IMR-90 (cell line): ENCODE measurements at regions not wholly inside any gene's neighbourhood (a gene's known extent, or its start where the extent isn't known, plus 50 kb on each side); places are given as distances from the start of the nearest gene placed in this dataset.

Source experiments
- ATAC-seq: fragments of 200-7000 bp; cut with Tn5 transposase; 2 replicates; pipeline ENCODE4 v1.9.1; 2020; ENCODE audit warnings: low read depth, mild to moderate bottlenecking, moderate library complexity
- BruUV-seq: library from RNA; stranded (reverse); fragments of 400-500 nt; replicated peaks from 2 replicates; lab custom pipeline; 2021; lab: Mats Ljungman, UMichigan
- CTCF ChIA-PET: fragments of 300-600 bp; formaldehyde crosslinking; extraction: SDS; loops from one replicate; lab custom pipeline; 2021; ENCODE audit warnings: antibody characterized with exemption; lab: Yijun Ruan, JAX
- POLR2A ChIA-PET: fragments of 300-600 bp; sonication (Branson Sonifier 250); formaldehyde crosslinking; loops from one replicate; lab custom pipeline; 2022; ENCODE audit warnings: antibody characterized with exemption; ENCODE audit not compliant: unreplicated experiment; lab: Charles Lee
- DNase-seq: peaks from one replicate; pipeline ENCODE4 v3.0.0; 2013
- H2AFZ ChIP-seq: replicated peaks from 2 replicates; pipeline ENCODE3; 2013; ENCODE audit warnings: low read length, mild to moderate bottlenecking; ENCODE audit not compliant: poor library complexity
- H2AK5ac ChIP-seq: 2 replicates; pipeline ENCODE4 v1.6.1; 2013; ENCODE audit warnings: low read depth, low read length, inconsistent platforms
- H2AK9ac ChIP-seq: replicated peaks from 2 replicates; pipeline ENCODE3; 2013; ENCODE audit warnings: mild to moderate bottlenecking, low read depth, low read length, moderate library complexity; ENCODE audit not compliant: poor library complexity
- H2BK120ac ChIP-seq: 2 replicates; pipeline ENCODE4 v1.6.1; 2013; ENCODE audit warnings: low read depth, low read length, inconsistent platforms
- H2BK15ac ChIP-seq: 3 replicates; pipeline ENCODE4 v1.6.1; 2013; ENCODE audit warnings: low read depth, low read length, inconsistent platforms
- H2BK20ac ChIP-seq: 2 replicates; pipeline ENCODE4 v1.6.1; 2013; ENCODE audit warnings: low read depth, mild to moderate bottlenecking, inconsistent platforms, low read length, moderate library complexity
- H2BK5ac ChIP-seq: 2 replicates; pipeline ENCODE4 v1.6.1; 2013; ENCODE audit warnings: mild to moderate bottlenecking, low read depth, low read length, inconsistent platforms; ENCODE audit not compliant: poor library complexity, severe bottlenecking
- H3K14ac ChIP-seq: replicated peaks from 2 replicates; pipeline ENCODE4 v1.6.1; 2013; ENCODE audit warnings: low read depth, low read length, inconsistent platforms
- H3K18ac ChIP-seq: 2 replicates; pipeline ENCODE4 v1.6.1; 2013; ENCODE audit warnings: low read depth, low read length, control low read depth
- H3K23ac ChIP-seq: 2 replicates; pipeline ENCODE4 v1.6.1; 2013; ENCODE audit warnings: low read depth, low read length, inconsistent platforms
- H3K27ac ChIP-seq: 2 replicates; pipeline ENCODE4 v1.5.1; 2013; ENCODE audit warnings: mild to moderate bottlenecking, control low read depth, low read length; ENCODE audit not compliant: insufficient read depth
- H3K27me3 ChIP-seq: 2 replicates; pipeline ENCODE4 v1.6.1; 2013; ENCODE audit warnings: low read length; ENCODE audit not compliant: control insufficient read depth, insufficient read depth
- H3K36me3 ChIP-seq: 2 replicates; pipeline ENCODE4 v1.6.1; 2013; ENCODE audit warnings: low read length, mixed read lengths; ENCODE audit not compliant: control insufficient read depth, insufficient read depth
- H3K4ac ChIP-seq: 2 replicates; pipeline ENCODE4 v1.6.1; 2013; ENCODE audit warnings: low read depth, low read length, inconsistent platforms
- H3K4me1 ChIP-seq: 2 replicates; pipeline ENCODE4 v1.6.1; 2013; ENCODE audit warnings: low read length, mixed read lengths; ENCODE audit not compliant: control insufficient read depth, insufficient read depth
- H3K4me2 ChIP-seq: 2 replicates; pipeline ENCODE4 v1.6.1; 2013; ENCODE audit warnings: low read depth, mild to moderate bottlenecking, control low read depth, low read length, moderate library complexity
- H3K4me3 ChIP-seq: 2 replicates; pipeline ENCODE4 v1.5.1; 2013; ENCODE audit warnings: low read depth, mild to moderate bottlenecking, control low read depth, low read length, moderate library complexity; ENCODE audit not compliant: insufficient read depth
- H3K56ac ChIP-seq: 2 replicates; pipeline ENCODE4 v1.6.1; 2013; ENCODE audit warnings: low read length, inconsistent platforms; ENCODE audit not compliant: insufficient read depth; ENCODE audit errors: extremely low read depth
- H3K79me1 ChIP-seq, 2 experiments: 2 replicates each; pipeline ENCODE4 v1.6.1; 2013; ENCODE audit warnings: low read length in 2 of 2, inconsistent platforms in 1 of 2, low read depth in 1 of 2
- H3K9ac ChIP-seq: 2 replicates; pipeline ENCODE4 v1.6.1; 2013; ENCODE audit warnings: low read depth, low read length, control low read depth
- H3K9me1 ChIP-seq: 2 replicates; pipeline ENCODE4 v1.6.1; 2013; ENCODE audit warnings: low read length, inconsistent platforms; ENCODE audit not compliant: insufficient read depth
- H3K9me3 ChIP-seq: 2 replicates; pipeline ENCODE4 v1.6.1; 2013; ENCODE audit warnings: low read length; ENCODE audit not compliant: control insufficient read depth, insufficient read depth
- H4K20me1 ChIP-seq: 2 replicates; pipeline ENCODE4 v1.6.1; 2013; ENCODE audit warnings: low read length, inconsistent platforms; ENCODE audit not compliant: insufficient read depth
- H4K5ac ChIP-seq: 2 replicates; pipeline ENCODE4 v1.6.1; 2013; ENCODE audit warnings: mild to moderate bottlenecking, low read depth, low read length, control low read depth
- H4K8ac ChIP-seq, 2 experiments: 2 replicates each; pipeline ENCODE4 v1.6.1; 2013; ENCODE audit warnings: low read depth in 2 of 2, low read length in 2 of 2, control low read depth in 1 of 2, inconsistent platforms in 1 of 2
- H4K91ac ChIP-seq: 2 replicates; pipeline ENCODE4 v1.6.1; 2013; ENCODE audit warnings: low read depth, low read length, inconsistent platforms; ENCODE audit not compliant: insufficient read depth
- BHLHE40 ChIP-seq: fragments of 150-350 bp; IDR thresholded peaks from 2 replicates; pipeline ENCODE4 v1.6.1; 2016; ENCODE audit warnings: mild to moderate bottlenecking, low read depth, low read length
- CEBPB ChIP-seq: IDR thresholded peaks from 2 replicates; pipeline ENCODE4 v1.6.1; 2012; ENCODE audit warnings: low read depth, low read length, improper control_type of control experiment
- CHD1 ChIP-seq: IDR thresholded peaks from 2 replicates; pipeline ENCODE4 v1.6.1; 2012; ENCODE audit warnings: low read depth, low read length, improper control_type of control experiment
- FOS ChIP-seq: fragments of 150-350 bp; IDR thresholded peaks from 2 replicates; pipeline ENCODE4 v1.6.1; 2016; ENCODE audit warnings: low read depth, low read length
- MAZ ChIP-seq: IDR thresholded peaks from 2 replicates; pipeline ENCODE4 v1.6.1; 2012; ENCODE audit warnings: low read depth, mild to moderate bottlenecking, low read length, improper control_type of control experiment, moderate library complexity, borderline replicate concordance
- MXI1 ChIP-seq: IDR thresholded peaks from 2 replicates; pipeline ENCODE4 v1.6.1; 2012; ENCODE audit warnings: low read depth, mild to moderate bottlenecking, low read length, moderate library complexity, borderline replicate concordance
- NFE2L2 ChIP-seq: fragments of 150-350 bp; IDR thresholded peaks from 2 replicates; pipeline ENCODE4 v1.6.1; 2016; ENCODE audit warnings: low read depth, mild to moderate bottlenecking, low read length
- POLR2A ChIP-seq: IDR thresholded peaks from 2 replicates; pipeline ENCODE4 v1.6.1; 2012; ENCODE audit warnings: mild to moderate bottlenecking, low read depth, low read length
- RAD21 ChIP-seq: IDR thresholded peaks from 2 replicates; pipeline ENCODE4 v1.6.1; 2012; ENCODE audit warnings: low read length, improper control_type of control experiment
- RCOR1 ChIP-seq: IDR thresholded peaks from 2 replicates; pipeline ENCODE4 v1.6.1; 2012; ENCODE audit warnings: mild to moderate bottlenecking, low read length, improper control_type of control experiment; ENCODE audit not compliant: insufficient replicate concordance
- RFX5 ChIP-seq: IDR thresholded peaks from 2 replicates; pipeline ENCODE4 v1.8.0; 2012; ENCODE audit warnings: low read depth, mild to moderate bottlenecking, low read length, moderate library complexity
- SMC3 ChIP-seq: fragments of 150-350 bp; IDR thresholded peaks from 2 replicates; pipeline ENCODE4 v1.6.1; 2016; ENCODE audit warnings: low read depth, mild to moderate bottlenecking, antibody characterized with exemption, low read length, moderate library complexity
- WGBS, 2 experiments: methylation state at CpG; one replicate each; pipeline versions ENCODE4 v1.1.5 to v1.1.7; 2013; ENCODE audit warnings: missing lambda C conversion rate in 2 of 2; ENCODE audit not compliant: insufficient read length in 1 of 2; ENCODE audit errors: extremely low coverage in 2 of 2; 5-methylcytosine and 5-hydroxymethylcytosine counted together
- dilution Hi-C: fragments of 300-500 bp; cut with HindIII; formaldehyde crosslinking; loops from one replicate; pipeline ENCODE4 v1.14.3; 2018; ENCODE audit warnings: low sequenced_read_pairs; ENCODE audit not compliant: unreplicated experiment
- in situ Hi-C: fragments of 300-500 bp; cut with MboI; formaldehyde crosslinking; loops from 3 replicates; pipeline ENCODE4 v1.14.3; 2019; ENCODE audit warnings: low sequenced_read_pairs, inconsistent platforms, mixed read lengths
- intact Hi-C: fragments of 100-400 bp; cut with micrococcal nuclease; formaldehyde crosslinking; loops from 2 replicates; pipeline ENCODE4 v1.10.0; 2022
- TF ChIP-seq, protein P1 (sequence below): fragments of 150-350 bp; IDR thresholded peaks from 2 replicates; pipeline ENCODE4 v1.6.1; 2017; ENCODE audit warnings: mild to moderate bottlenecking, antibody characterized with exemption, low read length, low read depth
- TF ChIP-seq, protein P2 (sequence below): fragments of 150-350 bp; IDR thresholded peaks from 2 replicates; pipeline ENCODE4 v1.6.1; 2016; ENCODE audit warnings: low read depth, mild to moderate bottlenecking, low read length, moderate library complexity, borderline replicate concordance
- TF ChIP-seq, protein P3 (sequence below): conservative IDR thresholded peaks from 2 replicates; pipeline ENCODE4 v1.5.1; 2012; ENCODE audit warnings: mild to moderate bottlenecking, low read depth, low read length, improper control_type of control experiment

- H3K9ac ChIP-seq = no peak overlapping the region
- H2BK5ac ChIP-seq = peak overlapping the region; percentile 17
- H4K20me1 ChIP-seq = no peaks in the 10 kb centered on the region
- H3K56ac ChIP-seq = no peak overlapping the region
- H3K9me1 ChIP-seq = no peaks in the 10 kb centered on the region
- peak overlapping the region; percentile 71 for H2BK120ac ChIP-seq
- peak overlapping the region; percentile 26; the same call in 1 of the 3 replicates for H2BK15ac ChIP-seq
- H3K27ac ChIP-seq = no peak overlapping the region
- peak overlapping the region; percentile 43 for H2BK20ac ChIP-seq
- peak overlapping the region; percentile 85 for H2AFZ ChIP-seq
- peak overlapping the region; percentile 57; the same call in 1 of the 2 replicates for H3K18ac ChIP-seq
- no TSS peak for BruUV-seq
- CTCF ChIA-PET = no interaction called here
- H4K8ac ChIP-seq = peak overlapping the region in 1 of 2 experiments; percentile 77; a peak in 1 of 4 replicates
- peaks cover 4% of the 10 kb centered on the region for H3K9me3 ChIP-seq
- ATAC-seq = peak; percentile 86
- in situ Hi-C loops = no loop called here
- H3K14ac ChIP-seq = peak overlapping the region; percentile 50; the same call in 1 of the 2 replicates
- peak overlapping the region; percentile 25; the same call in 1 of the 2 replicates for H3K4ac ChIP-seq
- H2AK9ac ChIP-seq = no peak overlapping the region
- dilution Hi-C loops = no loop called here
- H4K91ac ChIP-seq = no peak overlapping the region
- H3K36me3 ChIP-seq = no peaks in the 10 kb centered on the region
- H2AK5ac ChIP-seq = no peak overlapping the region
- intact Hi-C loops = no loop called here
- peak overlapping the region; percentile 27 for H3K4me2 ChIP-seq
- no peaks in the 10 kb centered on the region for H3K79me1 ChIP-seq
- H3K27me3 ChIP-seq = peaks cover 3% of the 10 kb centered on the region
- peak; percentile 59 for DNase-seq
- H3K4me3 ChIP-seq = no peak overlapping the region
- H3K23ac ChIP-seq = no peak overlapping the region
- no CpG with 5 or more reads among the region's 3 CpGs for WGBS, 2 experiments
- peaks cover 2% of the 10 kb centered on the region; the same call in 1 of the 2 replicates for H3K4me1 ChIP-seq
- H4K5ac ChIP-seq = peak overlapping the region; percentile 79
- POLR2A ChIA-PET = no interaction called here
- TF ChIP-seq RFX5 = no peak
- TF ChIP-seq, protein P1, sequence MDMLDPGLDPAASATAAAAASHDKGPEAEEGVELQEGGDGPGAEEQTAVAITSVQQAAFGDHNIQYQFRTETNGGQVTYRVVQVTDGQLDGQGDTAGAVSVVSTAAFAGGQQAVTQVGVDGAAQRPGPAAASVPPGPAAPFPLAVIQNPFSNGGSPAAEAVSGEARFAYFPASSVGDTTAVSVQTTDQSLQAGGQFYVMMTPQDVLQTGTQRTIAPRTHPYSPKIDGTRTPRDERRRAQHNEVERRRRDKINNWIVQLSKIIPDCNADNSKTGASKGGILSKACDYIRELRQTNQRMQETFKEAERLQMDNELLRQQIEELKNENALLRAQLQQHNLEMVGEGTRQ = no peak
- no peak for TF ChIP-seq FOS
- no peak for TF ChIP-seq BHLHE40
- TF ChIP-seq MAZ = no peak
- TF ChIP-seq POLR2A = no peak
- no peak for TF ChIP-seq MXI1
- TF ChIP-seq RCOR1 = no peak
- TF ChIP-seq, protein P2, sequence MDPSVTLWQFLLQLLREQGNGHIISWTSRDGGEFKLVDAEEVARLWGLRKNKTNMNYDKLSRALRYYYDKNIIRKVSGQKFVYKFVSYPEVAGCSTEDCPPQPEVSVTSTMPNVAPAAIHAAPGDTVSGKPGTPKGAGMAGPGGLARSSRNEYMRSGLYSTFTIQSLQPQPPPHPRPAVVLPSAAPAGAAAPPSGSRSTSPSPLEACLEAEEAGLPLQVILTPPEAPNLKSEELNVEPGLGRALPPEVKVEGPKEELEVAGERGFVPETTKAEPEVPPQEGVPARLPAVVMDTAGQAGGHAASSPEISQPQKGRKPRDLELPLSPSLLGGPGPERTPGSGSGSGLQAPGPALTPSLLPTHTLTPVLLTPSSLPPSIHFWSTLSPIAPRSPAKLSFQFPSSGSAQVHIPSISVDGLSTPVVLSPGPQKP = no peak
- TF ChIP-seq, protein P3, sequence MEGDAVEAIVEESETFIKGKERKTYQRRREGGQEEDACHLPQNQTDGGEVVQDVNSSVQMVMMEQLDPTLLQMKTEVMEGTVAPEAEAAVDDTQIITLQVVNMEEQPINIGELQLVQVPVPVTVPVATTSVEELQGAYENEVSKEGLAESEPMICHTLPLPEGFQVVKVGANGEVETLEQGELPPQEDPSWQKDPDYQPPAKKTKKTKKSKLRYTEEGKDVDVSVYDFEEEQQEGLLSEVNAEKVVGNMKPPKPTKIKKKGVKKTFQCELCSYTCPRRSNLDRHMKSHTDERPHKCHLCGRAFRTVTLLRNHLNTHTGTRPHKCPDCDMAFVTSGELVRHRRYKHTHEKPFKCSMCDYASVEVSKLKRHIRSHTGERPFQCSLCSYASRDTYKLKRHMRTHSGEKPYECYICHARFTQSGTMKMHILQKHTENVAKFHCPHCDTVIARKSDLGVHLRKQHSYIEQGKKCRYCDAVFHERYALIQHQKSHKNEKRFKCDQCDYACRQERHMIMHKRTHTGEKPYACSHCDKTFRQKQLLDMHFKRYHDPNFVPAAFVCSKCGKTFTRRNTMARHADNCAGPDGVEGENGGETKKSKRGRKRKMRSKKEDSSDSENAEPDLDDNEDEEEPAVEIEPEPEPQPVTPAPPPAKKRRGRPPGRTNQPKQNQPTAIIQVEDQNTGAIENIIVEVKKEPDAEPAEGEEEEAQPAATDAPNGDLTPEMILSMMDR = no peak
- TF ChIP-seq CEBPB = no peak
- TF ChIP-seq SMC3 = no peak
- no peak for TF ChIP-seq RAD21
- no peak for TF ChIP-seq CHD1
- no peak for TF ChIP-seq NFE2L2
These were observed 98.3 kb downstream of the NAB1 start for GRCh38 chr2:190746971-190747761.
